ENCODE measurements at regions not wholly inside any gene's neighbourhood (a gene's known extent, or its start where the extent isn't known, plus 50 kb on each side); places are given as distances from the start of the nearest gene placed in this dataset.

DNA sequence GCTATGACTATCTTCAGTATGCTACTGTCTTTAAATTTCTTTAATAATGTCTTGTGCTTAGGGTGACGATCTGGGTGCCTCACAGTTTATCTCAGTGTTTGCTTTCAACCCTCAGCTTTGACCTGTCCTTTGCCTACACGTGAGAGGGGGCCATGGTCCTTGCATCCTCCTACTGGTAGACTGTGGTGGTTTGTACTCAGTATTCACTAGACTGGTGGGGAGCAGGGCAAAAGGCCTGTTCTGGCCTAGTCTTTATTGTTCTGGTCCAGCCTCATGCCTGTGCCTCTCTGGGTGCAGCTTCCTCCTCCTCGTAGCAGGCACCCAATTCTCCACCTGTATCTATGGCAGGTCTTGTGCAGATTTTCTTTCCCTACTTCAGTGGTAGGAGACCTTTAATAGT is 354.9 kb downstream of the CD109 start:
- intact Hi-C loops (cut with DNase I; ENCODE audit: low total_unique reads) (no loop called here), in situ Hi-C loops (cut with MboI; ENCODE audit: low sequenced_read_pairs in 4 of 4) (no loop called here)
- no peaks in the 10 kb centered on the region for H3K9me3 ChIP-seq
- H3K27me3 ChIP-seq, result no peaks in the 10 kb centered on the region
- no peak overlapping the region for H3K27ac ChIP-seq
- DNase-seq (no peak), ATAC-seq (no peak)
- H3K36me3 ChIP-seq, result no peaks in the 10 kb centered on the region
- TF ChIP-seq, protein P1, sequence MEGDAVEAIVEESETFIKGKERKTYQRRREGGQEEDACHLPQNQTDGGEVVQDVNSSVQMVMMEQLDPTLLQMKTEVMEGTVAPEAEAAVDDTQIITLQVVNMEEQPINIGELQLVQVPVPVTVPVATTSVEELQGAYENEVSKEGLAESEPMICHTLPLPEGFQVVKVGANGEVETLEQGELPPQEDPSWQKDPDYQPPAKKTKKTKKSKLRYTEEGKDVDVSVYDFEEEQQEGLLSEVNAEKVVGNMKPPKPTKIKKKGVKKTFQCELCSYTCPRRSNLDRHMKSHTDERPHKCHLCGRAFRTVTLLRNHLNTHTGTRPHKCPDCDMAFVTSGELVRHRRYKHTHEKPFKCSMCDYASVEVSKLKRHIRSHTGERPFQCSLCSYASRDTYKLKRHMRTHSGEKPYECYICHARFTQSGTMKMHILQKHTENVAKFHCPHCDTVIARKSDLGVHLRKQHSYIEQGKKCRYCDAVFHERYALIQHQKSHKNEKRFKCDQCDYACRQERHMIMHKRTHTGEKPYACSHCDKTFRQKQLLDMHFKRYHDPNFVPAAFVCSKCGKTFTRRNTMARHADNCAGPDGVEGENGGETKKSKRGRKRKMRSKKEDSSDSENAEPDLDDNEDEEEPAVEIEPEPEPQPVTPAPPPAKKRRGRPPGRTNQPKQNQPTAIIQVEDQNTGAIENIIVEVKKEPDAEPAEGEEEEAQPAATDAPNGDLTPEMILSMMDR (IDR thresholded peaks at IDR 0.05 in 4 of 5, conservative IDR thresholded peaks at IDR 0.05 in 1 of 5), result no peak
- TF ChIP-seq POLR2A (IDR thresholded peaks at IDR 0.05), result no peak
- no peak overlapping the region for H3K4me3 ChIP-seq
- H3K4me1 ChIP-seq, result no peaks in the 10 kb centered on the region

DNA sequence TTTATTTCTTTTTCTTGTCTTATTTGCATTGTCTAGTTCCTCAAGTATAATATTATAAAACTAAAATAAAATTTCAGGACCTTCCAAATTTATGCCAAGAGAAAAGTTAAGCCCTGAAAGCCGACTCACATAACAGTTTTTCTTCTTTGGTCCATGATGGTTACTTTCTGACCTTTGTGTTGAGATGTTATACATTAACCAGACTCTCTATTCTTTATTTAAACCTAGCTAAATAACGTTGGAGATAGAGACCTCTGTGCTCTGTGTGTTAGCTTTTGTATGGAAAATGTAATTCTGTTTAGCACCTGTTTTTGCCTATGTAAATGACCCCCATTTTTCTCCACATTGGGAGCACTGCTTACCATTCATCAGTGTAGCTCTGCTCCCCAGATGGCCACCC is 352.4 kb downstream of the CD109 start:
- Histone ChIP-seq H3K9me3 (no peaks in the 10 kb centered on the region), H3K27ac (no peak overlapping the region), H3K4me1 (no peaks in the 10 kb centered on the region), H3K27me3 (no peaks in the 10 kb centered on the region), H3K36me3 (no peaks in the 10 kb centered on the region), H3K4me3 (no peak overlapping the region)
- no peak for DNase-seq
- ATAC-seq, result no peak
- no peak for TF ChIP-seq POLR2A (IDR thresholded peaks at IDR 0.05)
- TF ChIP-seq, protein P1 (IDR thresholded peaks at IDR 0.05 in 4 of 5, conservative IDR thresholded peaks at IDR 0.05 in 1 of 5), result no peak
- intact Hi-C loops (cut with DNase I; ENCODE audit: low total_unique reads), result no loop called here
- in situ Hi-C loops (cut with MboI; ENCODE audit: low sequenced_read_pairs in 4 of 4), result no loop called here

DNA sequence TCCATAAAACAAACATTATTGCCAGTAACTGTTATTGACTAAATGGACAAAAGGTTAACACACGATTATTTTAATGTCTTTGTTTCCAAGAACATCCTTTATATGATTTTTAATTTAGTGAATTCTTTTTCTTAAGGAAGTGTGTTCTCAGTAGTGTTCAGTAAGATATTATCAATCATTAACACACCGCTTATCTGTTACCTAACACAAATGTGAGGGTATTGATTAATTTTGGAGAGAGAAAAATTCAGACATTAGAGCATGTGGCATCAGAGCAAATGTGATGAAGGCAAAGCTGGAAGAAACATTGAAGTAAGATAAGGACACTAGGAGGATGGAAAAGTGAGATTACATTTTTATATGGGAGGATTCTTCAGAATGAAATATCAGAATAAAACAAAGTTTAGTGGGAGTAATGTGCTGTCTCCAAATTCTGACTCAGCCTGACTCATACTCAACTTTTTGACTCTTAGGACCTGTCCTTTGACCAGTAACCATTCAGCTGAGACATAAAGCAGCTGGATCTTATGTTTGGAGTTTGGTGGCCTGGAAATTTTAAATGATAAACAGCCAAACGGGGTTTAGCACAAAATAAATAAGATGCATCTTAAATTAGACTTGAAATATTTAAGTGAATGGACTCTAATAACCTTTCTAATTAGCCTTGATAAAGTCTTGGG is 348.6 kb downstream of the CD109 start:
- Histone ChIP-seq H3K4me3 (no peak overlapping the region), H3K36me3 (no peaks in the 10 kb centered on the region), H3K27me3 (no peaks in the 10 kb centered on the region), H3K9me3 (no peaks in the 10 kb centered on the region), H3K27ac (no peak overlapping the region), H3K4me1 (no peaks in the 10 kb centered on the region)
- TF ChIP-seq, protein P1 (IDR thresholded peaks at IDR 0.05 in 4 of 5, conservative IDR thresholded peaks at IDR 0.05 in 1 of 5), result no peak
- TF ChIP-seq POLR2A (IDR thresholded peaks at IDR 0.05), result no peak
- no peak for DNase-seq
- intact Hi-C loops (cut with DNase I; ENCODE audit: low total_unique reads), result no loop called here
- no peak for ATAC-seq
- in situ Hi-C loops (cut with MboI; ENCODE audit: low sequenced_read_pairs in 4 of 4), result no loop called here

DNA sequence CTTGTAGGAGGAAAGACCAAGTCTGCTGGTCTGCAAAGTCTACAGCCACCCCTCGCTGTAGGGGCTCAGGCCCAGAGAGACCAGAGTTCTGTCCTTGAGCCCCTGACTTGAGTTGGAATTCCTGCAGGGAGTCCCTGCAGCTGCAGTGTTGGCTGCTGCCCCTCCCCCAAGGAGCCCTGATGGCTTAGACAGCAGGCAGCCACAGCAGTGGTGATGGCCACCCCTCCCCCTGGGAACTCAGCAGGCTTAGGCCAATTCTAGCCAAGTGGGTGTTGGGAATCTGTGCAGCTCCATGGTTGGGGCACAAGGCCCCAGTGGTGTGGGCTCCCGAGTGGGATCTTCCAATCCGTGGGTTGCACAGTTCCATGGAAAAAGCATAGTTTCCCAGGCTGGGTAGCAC is 345.4 kb downstream of the CD109 start:
- ATAC-seq (no peak), DNase-seq (no peak)
- TF ChIP-seq POLR2A (IDR thresholded peaks at IDR 0.05), result no peak
- TF ChIP-seq, protein P1 (IDR thresholded peaks at IDR 0.05 in 4 of 5, conservative IDR thresholded peaks at IDR 0.05 in 1 of 5), result no peak
- Histone ChIP-seq H3K4me1 (no peaks in the 10 kb centered on the region), H3K27me3 (no peaks in the 10 kb centered on the region), H3K4me3 (no peak overlapping the region), H3K27ac (no peak overlapping the region), H3K9me3 (no peaks in the 10 kb centered on the region), H3K36me3 (no peaks in the 10 kb centered on the region)
- intact Hi-C loops (cut with DNase I; ENCODE audit: low total_unique reads) (no loop called here), in situ Hi-C loops (cut with MboI; ENCODE audit: low sequenced_read_pairs in 4 of 4) (no loop called here)

DNA sequence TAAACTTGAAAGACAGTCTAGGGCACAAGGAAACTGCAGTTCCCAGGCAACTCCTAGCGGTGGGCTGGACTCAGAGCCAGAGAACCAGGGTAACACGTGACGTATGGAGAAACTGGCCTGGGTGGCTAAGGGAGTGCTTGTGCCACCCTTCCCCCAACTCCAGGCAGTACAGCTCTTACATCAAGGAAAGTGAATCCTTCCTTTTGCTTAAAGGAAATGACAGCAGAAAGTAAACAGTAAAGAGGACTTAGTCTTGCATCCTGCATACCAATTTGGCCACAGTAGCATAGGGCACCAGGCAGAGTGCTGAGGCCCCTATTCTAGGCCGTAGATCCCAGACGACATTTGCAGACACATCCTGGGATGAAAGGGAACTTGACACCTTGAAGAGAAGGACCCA is 322.8 kb downstream of the CD109 start:
- H3K4me3 ChIP-seq, result no peak overlapping the region
- H3K27ac ChIP-seq, result no peak overlapping the region
- DNase-seq (no peak), ATAC-seq (no peak)
- H3K4me1 ChIP-seq, result no peaks in the 10 kb centered on the region
- intact Hi-C loops (cut with DNase I; ENCODE audit: low total_unique reads), result no loop called here
- H3K27me3 ChIP-seq, result no peaks in the 10 kb centered on the region
- H3K9me3 ChIP-seq, result no peaks in the 10 kb centered on the region
- H3K36me3 ChIP-seq, result no peaks in the 10 kb centered on the region
- TF ChIP-seq POLR2A (IDR thresholded peaks at IDR 0.05), result no peak
- TF ChIP-seq, protein P1 (IDR thresholded peaks at IDR 0.05 in 4 of 5, conservative IDR thresholded peaks at IDR 0.05 in 1 of 5), result no peak
- in situ Hi-C loops (cut with MboI; ENCODE audit: low sequenced_read_pairs in 4 of 4), result no loop called here
